ENCODE measurements at regions not wholly inside any gene's neighbourhood (a gene's known extent, or its start where the extent isn't known, plus 50 kb on each side); places are given as distances from the start of the nearest gene placed in this dataset.

GRCh38 chr9:79945016-79945415 lies 373.3 kb downstream of the TLE4 start:
- TF ChIP-seq POLR2A (IDR thresholded peaks at IDR 0.05) (no peak), CTCF (IDR thresholded peaks at IDR 0.05) (peak in 1 of 6 experiments; percentile 15)

Data from adrenal gland (tissue), 5 donors.